ENCODE measurements at regions not wholly inside any gene's neighbourhood (a gene's known extent, or its start where the extent isn't known, plus 50 kb on each side); places are given as distances from the start of the nearest gene placed in this dataset.

DNA sequence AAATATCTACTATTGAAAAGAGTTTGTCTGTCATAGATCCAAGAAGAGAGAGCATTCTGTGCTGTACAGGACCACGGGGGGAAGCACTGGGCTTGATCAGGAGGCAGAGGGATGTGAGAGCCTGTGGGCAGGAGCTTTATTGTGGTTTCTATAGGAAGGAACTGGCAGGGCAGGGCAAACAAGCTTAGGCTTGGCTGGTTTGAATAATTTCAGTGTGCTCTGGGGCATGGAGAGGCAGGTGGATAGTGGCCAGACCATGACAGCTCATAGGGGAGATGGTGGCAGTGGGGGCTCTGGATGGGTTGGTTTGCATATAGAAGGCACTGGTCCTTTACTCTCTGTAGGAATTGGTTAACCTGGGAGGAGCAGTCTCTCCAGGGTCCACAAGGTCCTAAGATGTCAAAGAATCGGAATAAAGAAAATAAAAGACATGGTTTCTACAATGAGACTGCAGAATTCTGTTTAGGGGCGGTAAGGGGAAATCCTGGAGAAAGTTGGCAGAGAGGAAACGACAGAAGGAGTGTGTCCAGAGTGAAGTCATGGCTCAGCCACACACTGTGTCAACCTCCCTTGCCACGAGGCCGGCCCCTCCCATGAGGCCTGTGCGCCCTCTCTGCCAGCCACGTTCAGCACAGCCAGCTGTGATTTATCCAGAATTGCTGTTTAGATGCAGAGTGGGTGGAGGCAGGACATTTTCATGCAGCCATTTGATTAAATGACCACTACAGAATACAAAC lies 81.7 kb upstream of the PGBD5 start:
- H3K4me3 ChIP-seq (ENCODE audit: low read depth, low read length) = no peak overlapping the region
- H3K4me1 ChIP-seq (ENCODE audit: control insufficient read depth, insufficient read depth, low read length) = no peaks in the 10 kb centered on the region
- TF ChIP-seq, protein P1, sequence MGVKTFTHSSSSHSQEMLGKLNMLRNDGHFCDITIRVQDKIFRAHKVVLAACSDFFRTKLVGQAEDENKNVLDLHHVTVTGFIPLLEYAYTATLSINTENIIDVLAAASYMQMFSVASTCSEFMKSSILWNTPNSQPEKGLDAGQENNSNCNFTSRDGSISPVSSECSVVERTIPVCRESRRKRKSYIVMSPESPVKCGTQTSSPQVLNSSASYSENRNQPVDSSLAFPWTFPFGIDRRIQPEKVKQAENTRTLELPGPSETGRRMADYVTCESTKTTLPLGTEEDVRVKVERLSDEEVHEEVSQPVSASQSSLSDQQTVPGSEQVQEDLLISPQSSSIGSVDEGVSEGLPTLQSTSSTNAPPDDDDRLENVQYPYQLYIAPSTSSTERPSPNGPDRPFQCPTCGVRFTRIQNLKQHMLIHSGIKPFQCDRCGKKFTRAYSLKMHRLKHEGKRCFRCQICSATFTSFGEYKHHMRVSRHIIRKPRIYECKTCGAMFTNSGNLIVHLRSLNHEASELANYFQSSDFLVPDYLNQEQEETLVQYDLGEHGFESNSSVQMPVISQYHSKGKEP (tag by site-specific recombination; IDR thresholded peaks at IDR 0.05) = no peak
- TF ChIP-seq SP3 (tag by site-specific recombination; IDR thresholded peaks at IDR 0.05) (no peak), ZNF654 (tag by site-specific recombination; IDR thresholded peaks at IDR 0.05; ENCODE audit: low read depth) (no peak), KLF1 (tag by site-specific recombination; IDR thresholded peaks at IDR 0.05) (no peak), ZNF791 (tag by site-specific recombination; IDR thresholded peaks at IDR 0.05) (no peak), ZNF211 (tag by site-specific recombination; IDR thresholded peaks at IDR 0.05; ENCODE audit: low read depth) (no peak), ZBTB21 (tag by site-specific recombination; IDR thresholded peaks at IDR 0.05) (no peak), ZNF677 (tag by site-specific recombination; IDR thresholded peaks at IDR 0.05) (no peak), ZNF776 (tag by site-specific recombination; IDR thresholded peaks at IDR 0.05; ENCODE audit: borderline replicate concordance) (no peak), ZNF600 (tag by site-specific recombination; IDR thresholded peaks at IDR 0.05) (no peak), ZNF155 (tag by site-specific recombination; IDR thresholded peaks at IDR 0.05) (no peak), ZSCAN23 (tag by site-specific recombination; IDR thresholded peaks at IDR 0.05) (no peak), ZBTB49 (tag by site-specific recombination; IDR thresholded peaks at IDR 0.05; ENCODE audit: low read depth) (no peak), ZNF701 (tag by site-specific recombination; IDR thresholded peaks at IDR 0.05) (no peak), GLI2 (tag by site-specific recombination; IDR thresholded peaks at IDR 0.05; ENCODE audit: borderline replicate concordance, low read depth) (no peak)
- TF ChIP-seq, protein P2, sequence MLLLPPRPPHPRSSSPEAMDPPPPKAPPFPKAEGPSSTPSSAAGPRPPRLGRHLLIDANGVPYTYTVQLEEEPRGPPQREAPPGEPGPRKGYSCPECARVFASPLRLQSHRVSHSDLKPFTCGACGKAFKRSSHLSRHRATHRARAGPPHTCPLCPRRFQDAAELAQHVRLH (tag by site-specific recombination; IDR thresholded peaks at IDR 0.05) = no peak
- H3K27ac ChIP-seq (ENCODE audit: extremely low read depth, low read depth, low read length) = no peak overlapping the region
- CTCF ChIA-PET = interaction anchor here (0.5 kb wide), 1 partner anchor 32 kb away, joined by 3 read pairs; no protein-coding TSS in a partner anchor
- no peaks in the 10 kb centered on the region for H3K36me3 ChIP-seq (ENCODE audit: control insufficient read depth in 2 of 2, insufficient read depth in 1 of 2, low read length in 2 of 2)
- POLR2A ChIA-PET = interaction anchor here (0.6 kb wide), 1 partner anchor 31 kb away, joined by 3 read pairs; no protein-coding TSS in a partner anchor
- H3K9me3 ChIP-seq (ENCODE audit: control insufficient read depth, insufficient read depth, low read depth, low read length) = no peaks in the 10 kb centered on the region

- ChIA-PET POLR2A (no interaction called here), CTCF (no interaction called here)
- no peak overlapping the region for H3K27ac ChIP-seq (ENCODE audit: extremely low read depth, low read depth, low read length)
- no peak for TF ChIP-seq ZNF274 (IDR thresholded peaks at IDR 0.05; ENCODE audit: low read length)
- TF ChIP-seq ZNF274 (tag by site-specific recombination; IDR thresholded peaks at IDR 0.05; ENCODE audit: borderline replicate concordance) = no peak
- TF ChIP-seq ZNF121 (tag by site-specific recombination; IDR thresholded peaks at IDR 0.05) = no peak
- no peak for TF ChIP-seq ZFP3 (tag by site-specific recombination; IDR thresholded peaks at IDR 0.05; ENCODE audit: low read depth)
- no peak for TF ChIP-seq ZNF18 (tag by site-specific recombination; IDR thresholded peaks at IDR 0.05)
- TF ChIP-seq MEIS1 (CRISPR knock-in tag; IDR thresholded peaks at IDR 0.05; ENCODE audit: borderline replicate concordance) = no peak
- no peak for TF ChIP-seq ZNF175 (tag by site-specific recombination; IDR thresholded peaks at IDR 0.05)
- TF ChIP-seq ZBTB48 (tag by site-specific recombination; IDR thresholded peaks at IDR 0.05) = no peak
- no peak for TF ChIP-seq ZNF623 (tag by site-specific recombination; IDR thresholded peaks at IDR 0.05)
- no peak for TF ChIP-seq ZNF600 (tag by site-specific recombination; IDR thresholded peaks at IDR 0.05)
- TF ChIP-seq, protein P3, sequence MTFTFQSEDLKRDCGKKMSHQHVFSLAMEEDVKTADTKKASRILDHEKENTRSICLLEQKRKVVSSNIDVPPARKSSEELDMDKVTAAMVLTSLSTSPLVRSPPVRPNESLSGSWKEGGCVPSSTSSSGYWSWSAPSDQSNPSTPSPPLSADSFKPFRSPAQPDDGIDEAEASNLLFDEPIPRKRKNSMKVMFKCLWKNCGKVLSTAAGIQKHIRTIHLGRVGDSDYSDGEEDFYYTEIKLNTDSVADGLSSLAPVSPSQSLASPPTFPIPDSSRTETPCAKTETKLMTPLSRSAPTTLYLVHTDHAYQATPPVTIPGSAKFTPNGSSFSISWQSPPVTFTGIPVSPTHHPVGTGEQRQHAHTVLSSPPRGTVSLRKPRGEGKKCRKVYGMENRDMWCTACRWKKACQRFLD (tag by site-specific recombination; IDR thresholded peaks at IDR 0.05) = no peak
- TF ChIP-seq MYNN (tag by site-specific recombination; IDR thresholded peaks at IDR 0.05; ENCODE audit: borderline replicate concordance) = no peak
- TF ChIP-seq ZNF521 (tag by site-specific recombination; IDR thresholded peaks at IDR 0.05) = no peak
- TF ChIP-seq ZNF174 (tag by site-specific recombination; IDR thresholded peaks at IDR 0.05) = no peak
- no peak for TF ChIP-seq ZNF558 (tag by site-specific recombination; IDR thresholded peaks at IDR 0.05)
- no peaks in the 10 kb centered on the region for H3K36me3 ChIP-seq (ENCODE audit: control insufficient read depth in 2 of 2, insufficient read depth in 1 of 2, low read length in 2 of 2)
- no peak overlapping the region for H3K4me3 ChIP-seq (ENCODE audit: low read depth, low read length)
- H3K4me1 ChIP-seq (ENCODE audit: control insufficient read depth, insufficient read depth, low read length) = no peaks in the 10 kb centered on the region
- no peaks in the 10 kb centered on the region for H3K9me3 ChIP-seq (ENCODE audit: control insufficient read depth, insufficient read depth, low read depth, low read length)
Measured at GRCh38 chr1:230507236-230507635, 81.1 kb upstream of the PGBD5 start.
